Breast epithelium (tissue), 4 donors: ENCODE measurements at regions not wholly inside any gene's neighbourhood (a gene's known extent, or its start where the extent isn't known, plus 50 kb on each side); places are given as distances from the start of the nearest gene placed in this dataset.

Experiments used
- DNase-seq, 2 donors: peaks; one replicate each; pipeline ENCODE4 v3.0.0-alpha.2; 2019; ENCODE audit warnings: low spot score in 2 of 2
- H3K27ac ChIP-seq, 2 donors: fragments of 200-600 bp; sonication (generic) in 1 of 2; one replicate each; pipeline ENCODE4 v1.5.1; 2016 to 2019; ENCODE audit warnings: mild to moderate bottlenecking in 1 of 2
- H3K27me3 ChIP-seq, 2 donors: fragments of 200-600 bp; sonication (generic) in 1 of 2; one replicate each; pipeline versions ENCODE4 v1.5.1 to v1.6.0; 2017 to 2019; ENCODE audit warnings: control low read depth in 1 of 2, mild to moderate bottlenecking in 1 of 2
- H3K36me3 ChIP-seq: fragments of 200-600 bp; one replicate; pipeline ENCODE4 v1.5.1; 2019
- H3K4me1 ChIP-seq, 2 donors: fragments of 200-600 bp; sonication (generic); one replicate each; pipeline ENCODE4 v1.5.1; 2016 to 2019; ENCODE audit warnings: control low read depth in 1 of 2
- H3K4me3 ChIP-seq, 3 donors: fragments of 200-600 bp; sonication (generic); 1 replicate in 2 of 3; 2 replicates in 1 of 3; pipeline ENCODE4 v1.5.1; 2016 to 2019; ENCODE audit warnings: mild to moderate bottlenecking in 3 of 3, moderate library complexity in 2 of 3
- H3K9me3 ChIP-seq, 2 donors: fragments of 200-600 bp; sonication (generic) in 1 of 2; one replicate each; pipeline ENCODE4 v1.5.1; 2016 to 2019; ENCODE audit warnings: control low read depth in 1 of 2
- CTCF ChIP-seq, 3 donors: fragments of 450-650 bp; IDR thresholded peaks; one replicate each; pipeline ENCODE4 v1.5.1; 2016 to 2017; ENCODE audit warnings: antibody characterized with exemption in 3 of 3, mild to moderate bottlenecking in 3 of 3, moderate library complexity in 3 of 3
- POLR2A ChIP-seq: fragments of 450-650 bp; IDR thresholded peaks from one replicate; pipeline ENCODE4 v1.6.1; 2016; ENCODE audit warnings: antibody characterized with exemption, mild to moderate bottlenecking, moderate library complexity
- POLR2AphosphoS5 ChIP-seq, 3 donors: sonication (generic); formaldehyde crosslinking; IDR thresholded peaks; one replicate each; pipeline ENCODE4 v1.6.1; 2017; ENCODE audit warnings: antibody characterized with exemption in 3 of 3
- intact Hi-C: fragments of 100-400 bp; cut with DNase I; formaldehyde crosslinking; loops from one replicate; pipeline ENCODE4 v1.15.1; 2023; ENCODE audit warnings: low total_unique reads

- H3K36me3 ChIP-seq: no peaks in the 10 kb centered on the region
These were observed 144.9 kb downstream of the FBXO8 start for GRCh38 chr4:174138616-174139015.

GRCh38 chr4:174137698-174138097, 145.8 kb downstream of the FBXO8 start:
- Histone ChIP-seq H3K27ac (no peak overlapping the region), H3K27me3 (no peaks in the 10 kb centered on the region), H3K4me3 (no peak overlapping the region), H3K4me1 (no peaks in the 10 kb centered on the region), H3K9me3 (no peaks in the 10 kb centered on the region), H3K36me3 (no peaks in the 10 kb centered on the region)
- no peak for DNase-seq
- intact Hi-C loops: no loop called here
- TF ChIP-seq CTCF (IDR thresholded peaks at IDR 0.05) (no peak), POLR2A (no peak), POLR2AphosphoS5 (IDR thresholded peaks at IDR 0.05) (no peak)

More at GRCh38 chr4:174138616-174139015, 144.9 kb downstream of the FBXO8 start:
- Histone ChIP-seq H3K4me3 (no peak overlapping the region), H3K27me3 (no peaks in the 10 kb centered on the region), H3K27ac (no peak overlapping the region), H3K4me1 (no peaks in the 10 kb centered on the region), H3K9me3 (no peaks in the 10 kb centered on the region)
- TF ChIP-seq POLR2A: no peak
- TF ChIP-seq POLR2AphosphoS5 (IDR thresholded peaks at IDR 0.05): no peak
- TF ChIP-seq CTCF (IDR thresholded peaks at IDR 0.05): no peak
- intact Hi-C loops: no loop called here
- DNase-seq: no peak

GRCh38 chr4:174135936-174136406, 147.5 kb downstream of the FBXO8 start:
- no peaks in the 10 kb centered on the region for H3K4me1 ChIP-seq
- H3K27ac ChIP-seq: peak overlapping the region in 1 of 2 donors; percentile 14
- TF ChIP-seq CTCF (IDR thresholded peaks at IDR 0.05): no peak
- peak in 1 of 3 donors; percentile 25 for TF ChIP-seq POLR2AphosphoS5 (IDR thresholded peaks at IDR 0.05)
- TF ChIP-seq POLR2A: no peak
- H3K4me3 ChIP-seq: peak overlapping the region; percentile 24 to 50 (median 31)
- no peak for DNase-seq
- intact Hi-C loops: no loop called here
- H3K9me3 ChIP-seq: no peaks in the 10 kb centered on the region
- no peaks in the 10 kb centered on the region for H3K27me3 ChIP-seq
- no peaks in the 10 kb centered on the region for H3K36me3 ChIP-seq

GRCh38 chr4:174135530-174135929, 147.9 kb downstream of the FBXO8 start:
- H3K27ac ChIP-seq: no peak overlapping the region

GRCh38 chr4:174134361-174134760, 149.1 kb downstream of the FBXO8 start:
- intact Hi-C loops: no loop called here
- no peak overlapping the region for H3K27ac ChIP-seq

More at GRCh38 chr4:174135530-174135929, 147.9 kb downstream of the FBXO8 start:
- DNase-seq: no peak
- no peaks in the 10 kb centered on the region for H3K4me1 ChIP-seq
- no peaks in the 10 kb centered on the region for H3K36me3 ChIP-seq
- no peak for TF ChIP-seq POLR2AphosphoS5 (IDR thresholded peaks at IDR 0.05)
- TF ChIP-seq CTCF (IDR thresholded peaks at IDR 0.05): no peak
- no peaks in the 10 kb centered on the region for H3K27me3 ChIP-seq
- no peaks in the 10 kb centered on the region for H3K9me3 ChIP-seq
- intact Hi-C loops: no loop called here
- peak overlapping the region; percentile 24 to 50 (median 31) for H3K4me3 ChIP-seq

More at GRCh38 chr4:174134361-174134760, 149.1 kb downstream of the FBXO8 start:
- Histone ChIP-seq H3K4me1 (no peaks in the 10 kb centered on the region), H3K4me3 (peak overlapping the region in 1 of 3 donors; percentile 9), H3K27me3 (no peaks in the 10 kb centered on the region), H3K36me3 (no peaks in the 10 kb centered on the region), H3K9me3 (no peaks in the 10 kb centered on the region)
- no peak for DNase-seq
- no peak for TF ChIP-seq POLR2A
- no peak for TF ChIP-seq CTCF (IDR thresholded peaks at IDR 0.05)
- no peak for TF ChIP-seq POLR2AphosphoS5 (IDR thresholded peaks at IDR 0.05)
